COLO829 (cell line): ENCODE measurements at regions not wholly inside any gene's neighbourhood (a gene's known extent, or its start where the extent isn't known, plus 50 kb on each side); places are given as distances from the start of the nearest gene placed in this dataset.

ENCODE experiments used
- DNase-seq: peaks from one replicate; pipeline ENCODE4 v3.0.0; 2012; ENCODE audit warnings: low spot score

GRCh38 chr7:47636433-47637175 lies 54.7 kb upstream of the TNS3 start:
- no peak for DNase-seq

DNA sequence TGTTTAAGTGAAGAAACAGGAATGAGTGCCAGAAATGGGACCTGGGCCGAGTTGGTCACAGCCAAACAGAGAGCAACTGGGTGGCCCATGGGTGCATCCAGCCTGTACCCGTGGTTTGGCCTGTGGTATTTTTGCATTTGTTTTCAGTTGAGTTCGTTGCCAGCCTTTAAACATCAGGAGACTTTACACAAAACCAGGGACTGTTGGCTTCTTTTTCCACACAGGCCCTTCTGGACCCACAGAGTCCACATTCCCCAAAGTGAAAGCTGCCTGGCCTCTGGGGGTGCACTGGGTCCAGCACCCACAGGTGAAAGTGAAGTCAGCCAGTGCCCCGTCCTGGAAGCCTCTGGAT lies 54.1 kb upstream of the TNS3 start:
- no peak for DNase-seq

DNA sequence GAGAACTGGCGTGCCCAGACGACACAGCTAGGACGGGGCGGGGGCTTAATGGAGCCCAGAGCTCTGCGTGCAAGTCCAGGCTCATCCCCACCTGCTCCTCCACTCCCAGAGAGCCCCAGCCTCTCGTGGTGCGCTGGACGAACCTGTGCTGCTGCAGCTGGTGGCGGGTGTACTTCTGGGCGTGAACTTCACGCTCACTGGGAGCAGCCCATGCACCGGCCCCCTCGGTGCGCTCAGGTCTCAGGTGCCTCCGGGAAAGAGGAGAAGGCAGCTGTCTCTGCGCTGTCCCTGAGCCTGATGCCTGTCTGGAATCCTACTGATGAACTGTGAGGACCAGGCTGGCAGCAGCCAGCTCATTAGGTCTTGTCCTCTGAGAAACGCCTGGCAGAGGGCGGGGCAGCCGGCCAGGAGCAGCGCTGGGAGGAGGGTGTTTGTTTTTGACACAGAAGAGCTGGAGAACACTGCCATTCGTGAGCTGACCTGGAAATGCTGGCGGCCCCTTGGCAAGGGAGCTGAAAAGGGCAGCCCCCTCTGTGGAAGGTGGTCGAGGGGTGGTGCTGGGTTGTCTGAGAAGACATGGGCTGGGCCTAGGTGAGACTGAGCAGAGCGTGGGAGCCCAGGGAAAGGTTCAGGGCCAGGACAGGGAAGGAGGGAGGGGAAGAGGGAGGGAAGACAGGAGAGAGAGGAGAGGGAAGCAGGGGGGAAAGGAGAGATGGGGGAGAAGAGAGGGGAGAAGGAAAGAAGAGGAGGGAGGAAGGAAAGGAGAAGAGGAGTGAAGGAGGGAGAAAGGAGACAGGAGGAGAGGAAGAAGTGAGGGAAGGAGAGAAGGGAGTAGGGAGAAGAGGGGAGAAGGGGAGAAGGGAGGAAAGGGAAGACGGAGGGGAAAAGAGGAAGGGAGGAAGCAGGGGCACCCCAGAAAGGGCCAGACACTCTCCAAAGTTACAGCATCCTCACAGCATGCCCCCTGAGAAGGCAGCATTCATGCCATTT lies 53.5 kb upstream of the TNS3 start:
- DNase-seq = no peak

GRCh38 chr7:47634273-47634672 lies 52.4 kb upstream of the TNS3 start:
- no peak for DNase-seq

DNA sequence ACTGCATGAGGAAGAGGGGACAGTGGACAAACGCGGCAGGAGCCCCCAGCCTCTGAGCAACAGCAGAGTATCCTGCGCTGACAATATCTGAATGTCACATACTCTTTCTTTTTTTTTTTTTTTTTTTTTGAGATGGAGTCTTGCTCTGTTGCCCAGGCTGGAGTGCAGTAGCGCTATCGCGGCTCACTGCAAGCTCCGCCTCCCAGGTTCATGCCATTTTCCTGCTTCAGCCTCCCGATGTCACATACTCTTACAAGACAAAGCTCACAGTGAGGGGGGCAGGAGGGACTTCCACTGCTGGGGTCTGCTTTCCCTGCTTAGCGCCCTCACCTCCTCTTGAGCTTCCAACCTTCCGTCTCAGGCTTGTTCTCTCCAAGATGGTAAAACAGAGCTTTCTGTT lies 51.2 kb upstream of the TNS3 start:
- no peak for DNase-seq
